ENCODE measurements at regions not wholly inside any gene's neighbourhood (a gene's known extent, or its start where the extent isn't known, plus 50 kb on each side); places are given as distances from the start of the nearest gene placed in this dataset.

GRCh38 chr16:86869288-86870022 lies 291.1 kb downstream of the FOXL1 start:
- peaks cover 0 to 15% (median 12%) of the 10 kb centered on the region in 4 donors for H3K4me1 ChIP-seq
- no peak overlapping the region for H3K4me3 ChIP-seq
- no peaks in the 10 kb centered on the region for H3K27me3 ChIP-seq
- no peak overlapping the region for H3K27ac ChIP-seq
- no peaks in the 10 kb centered on the region for H3K9me3 ChIP-seq
- no peaks in the 10 kb centered on the region for H3K36me3 ChIP-seq
- TF ChIP-seq CTCF (IDR thresholded peaks at IDR 0.05), result no peak
- DNase-seq, result no peak
- intact Hi-C loops (cut with DNase I; ENCODE audit: low total_unique reads), result no loop called here

GRCh38 chr16:86870380-86870779 lies 292.0 kb downstream of the FOXL1 start:
- no peaks in the 10 kb centered on the region for H3K36me3 ChIP-seq
- intact Hi-C loops (cut with DNase I; ENCODE audit: low total_unique reads), result no loop called here
- H3K27me3 ChIP-seq, result no peaks in the 10 kb centered on the region
- no peak for TF ChIP-seq CTCF (IDR thresholded peaks at IDR 0.05)
- no peak overlapping the region for H3K27ac ChIP-seq
- no peaks in the 10 kb centered on the region for H3K9me3 ChIP-seq
- peaks cover 0 to 12% (median 10%) of the 10 kb centered on the region in 4 donors for H3K4me1 ChIP-seq
- H3K4me3 ChIP-seq, result no peak overlapping the region
- no peak for DNase-seq

GRCh38 chr16:86872131-86872530 lies 293.8 kb downstream of the FOXL1 start:
- no peak for TF ChIP-seq CTCF (IDR thresholded peaks at IDR 0.05)
- H3K4me3 ChIP-seq, result no peak overlapping the region
- no peaks in the 10 kb centered on the region for H3K27me3 ChIP-seq
- H3K4me1 ChIP-seq, result no peaks in the 10 kb centered on the region
- H3K9me3 ChIP-seq, result no peaks in the 10 kb centered on the region
- intact Hi-C loops (cut with DNase I; ENCODE audit: low total_unique reads), result no loop called here
- DNase-seq, result no peak
- no peaks in the 10 kb centered on the region for H3K36me3 ChIP-seq
- H3K27ac ChIP-seq, result no peak overlapping the region

- H3K27ac ChIP-seq, result no peak overlapping the region
- no peak for DNase-seq
- no peaks in the 10 kb centered on the region for H3K4me1 ChIP-seq
- H3K4me3 ChIP-seq, result no peak overlapping the region
- H3K9me3 ChIP-seq, result no peaks in the 10 kb centered on the region
- TF ChIP-seq CTCF (IDR thresholded peaks at IDR 0.05), result no peak
- H3K36me3 ChIP-seq, result no peaks in the 10 kb centered on the region
- no peaks in the 10 kb centered on the region for H3K27me3 ChIP-seq
- intact Hi-C loops (cut with DNase I; ENCODE audit: low total_unique reads), result no loop called here
Observed at GRCh38 chr16:86872833-86873232, 294.5 kb downstream of the FOXL1 start.

- H3K4me1 ChIP-seq, result no peaks in the 10 kb centered on the region
- peaks cover 0 to 3% of the 10 kb centered on the region in 2 donors for H3K27me3 ChIP-seq
- no peaks in the 10 kb centered on the region for H3K36me3 ChIP-seq
- peak; percentile 18 to 31 for TF ChIP-seq CTCF (IDR thresholded peaks at IDR 0.05)
- no peak overlapping the region for H3K4me3 ChIP-seq
- H3K9me3 ChIP-seq, result no peaks in the 10 kb centered on the region
- no peak overlapping the region for H3K27ac ChIP-seq
- intact Hi-C loops (cut with DNase I; ENCODE audit: low total_unique reads), result no loop called here
- no peak for DNase-seq
Observed at GRCh38 chr16:86874141-86874540, 295.8 kb downstream of the FOXL1 start.
